ENCODE measurements at regions not wholly inside any gene's neighbourhood (a gene's known extent, or its start where the extent isn't known, plus 50 kb on each side); places are given as distances from the start of the nearest gene placed in this dataset.

GRCh38 chr3:88267441-88267840 is 117.7 kb downstream of the C3orf38 start:
- no peak for TF ChIP-seq CTCF (IDR thresholded peaks at IDR 0.05)
- no peak for TF ChIP-seq POLR2AphosphoS5 (IDR thresholded peaks at IDR 0.05; ENCODE audit: low read depth, low read length)
- TF ChIP-seq YY1 (IDR thresholded peaks at IDR 0.05; ENCODE audit: low read depth), result no peak
- no peak for TF ChIP-seq EZH2phosphoT487 (IDR thresholded peaks at IDR 0.05; ENCODE audit: borderline replicate concordance, low read depth)
